GM12875 (cell line): ENCODE measurements at regions not wholly inside any gene's neighbourhood (a gene's known extent, or its start where the extent isn't known, plus 50 kb on each side); places are given as distances from the start of the nearest gene placed in this dataset.

Source experiments
- H3K4me3 ChIP-seq: one replicate; pipeline ENCODE4 v1.5.1; 2011; ENCODE audit warnings: low read depth, low read length, control low read depth
- CTCF ChIP-seq: IDR thresholded peaks from 2 replicates; pipeline ENCODE4 v1.5.1; 2011; ENCODE audit warnings: low read depth, mild to moderate bottlenecking, control low read depth, inconsistent platforms, low read length, moderate library complexity, borderline replicate concordance; ENCODE audit not compliant: insufficient read depth

- no peak overlapping the region for H3K4me3 ChIP-seq
- TF ChIP-seq CTCF: no peak
Measured at GRCh38 chr18:39031647-39032046, 1466.0 kb upstream of the CELF4 start.

- no peak for TF ChIP-seq CTCF
Measured at GRCh38 chr18:39030124-39030655, 1464.6 kb upstream of the CELF4 start.

DNA sequence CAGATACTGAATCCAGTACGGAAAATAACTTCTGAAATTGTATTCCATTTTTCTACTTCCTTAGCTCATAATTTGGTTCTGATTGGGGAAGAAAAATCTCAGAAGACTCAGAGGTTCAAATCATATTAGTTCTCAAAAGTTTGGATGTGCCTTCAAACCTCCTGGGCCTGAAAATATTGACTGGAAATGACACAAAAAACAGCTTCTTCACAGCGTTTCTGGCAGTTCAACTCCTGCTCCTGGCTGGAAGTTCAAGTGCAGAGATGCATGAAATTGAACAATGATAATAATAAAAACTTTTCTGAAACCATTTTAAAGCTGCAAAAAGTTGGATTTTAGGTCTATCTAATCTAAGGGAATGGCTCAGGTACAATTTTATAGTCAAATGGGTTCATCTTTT, 1459.9 kb upstream of the CELF4 start:
- H3K4me3 ChIP-seq: no peak overlapping the region
- no peak for TF ChIP-seq CTCF

More at GRCh38 chr18:39030124-39030655, 1464.6 kb upstream of the CELF4 start:
- no peak overlapping the region for H3K4me3 ChIP-seq

- no peak overlapping the region for H3K4me3 ChIP-seq
- TF ChIP-seq CTCF: no peak
Measured at GRCh38 chr18:39019989-39020388, 1454.4 kb upstream of the CELF4 start.

GRCh38 chr18:39007031-39007902, 1441.7 kb upstream of the CELF4 start:
- no peak overlapping the region for H3K4me3 ChIP-seq
- no peak for TF ChIP-seq CTCF

DNA sequence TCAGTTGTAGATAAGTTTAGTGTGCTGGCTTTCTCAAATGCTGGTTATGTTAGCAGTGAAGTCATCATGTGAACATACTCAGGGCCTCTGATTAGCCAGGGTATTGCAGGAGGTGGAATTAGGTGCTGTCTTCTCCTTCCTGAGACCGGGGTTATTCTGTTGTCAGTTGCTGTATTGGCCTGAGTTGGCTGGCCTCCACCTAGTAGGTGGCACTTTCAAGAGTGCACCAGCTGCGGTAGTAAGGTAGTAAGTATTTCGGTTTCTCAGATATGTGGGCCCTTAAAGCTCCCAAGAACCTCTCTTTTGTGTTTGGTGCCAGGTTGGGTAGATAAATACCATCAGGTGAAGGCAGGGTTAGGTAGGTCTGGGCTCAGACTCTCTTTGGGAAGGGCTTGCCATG, 1430.5 kb upstream of the CELF4 start:
- H3K4me3 ChIP-seq: no peak overlapping the region
- TF ChIP-seq CTCF: no peak

GRCh38 chr18:38993342-38993741, 1427.7 kb upstream of the CELF4 start:
- TF ChIP-seq CTCF: no peak
- H3K4me3 ChIP-seq: no peak overlapping the region
